HG02970 (cell line): ENCODE measurements at regions not wholly inside any gene's neighbourhood (a gene's known extent, or its start where the extent isn't known, plus 50 kb on each side); places are given as distances from the start of the nearest gene placed in this dataset.
"Not testable (repeated sequence)": the region's sequence is repeated elsewhere in the genome, so short reads cannot be mapped to it uniquely, and the experiment has no call there.

Source experiments
- ATAC-seq: cut with Tn5 transposase; IDR thresholded peaks from one replicate; pipeline ENCODE4 v1.9.1; 2021; ENCODE audit warnings: mild to moderate bottlenecking, moderate library complexity, moderate number of reproducible peaks; ENCODE audit not compliant: unreplicated experiment, low FRiP score

GRCh38 chr2:133624551-133624950, 56.3 kb upstream of the NCKAP5 start:
- no peak for ATAC-seq

GRCh38 chr2:133627741-133628140, 59.5 kb upstream of the NCKAP5 start:
- ATAC-seq: no peak

- ATAC-seq: no peak
Measured at GRCh38 chr2:133633309-133633708, 65.0 kb upstream of the NCKAP5 start.

- no peak for ATAC-seq
Measured at GRCh38 chr2:133633881-133634409, 65.7 kb upstream of the NCKAP5 start.

- ATAC-seq: no peak
Measured at GRCh38 chr2:133635131-133635530, 66.9 kb upstream of the NCKAP5 start.

- ATAC-seq: no peak
Measured at GRCh38 chr2:133636287-133636686, 68.0 kb upstream of the NCKAP5 start.

GRCh38 chr2:133640103-133640502, 71.8 kb upstream of the NCKAP5 start:
- ATAC-seq: no peak

- no peak for ATAC-seq
Measured at GRCh38 chr2:133641497-133641896, 73.2 kb upstream of the NCKAP5 start.

GRCh38 chr2:133641942-133642725, 73.9 kb upstream of the NCKAP5 start:
- no peak for ATAC-seq

GRCh38 chr2:133642791-133643191, 74.5 kb upstream of the NCKAP5 start:
- no peak for ATAC-seq

- ATAC-seq: no peak
Measured at GRCh38 chr2:133643863-133644262, 75.6 kb upstream of the NCKAP5 start.

- no peak for ATAC-seq
Measured at GRCh38 chr2:133644846-133645245, 76.6 kb upstream of the NCKAP5 start.

- ATAC-seq: not testable (repeated sequence)
Measured at GRCh38 chr2:133647386-133647785, 79.1 kb upstream of the NCKAP5 start.

- ATAC-seq: no peak
Measured at GRCh38 chr2:133651861-133652260, 83.6 kb upstream of the NCKAP5 start.

GRCh38 chr2:133652398-133652797, 84.1 kb upstream of the NCKAP5 start:
- ATAC-seq: no peak

- no peak for ATAC-seq
Measured at GRCh38 chr2:133653056-133653455, 84.8 kb upstream of the NCKAP5 start.

GRCh38 chr2:133654949-133655348, 86.7 kb upstream of the NCKAP5 start:
- no peak for ATAC-seq

- ATAC-seq: no peak
Measured at GRCh38 chr2:133655610-133656009, 87.3 kb upstream of the NCKAP5 start.

GRCh38 chr2:133657591-133657990, 89.3 kb upstream of the NCKAP5 start:
- ATAC-seq: no peak

GRCh38 chr2:133658020-133658903, 90.0 kb upstream of the NCKAP5 start:
- no peak for ATAC-seq

- no peak for ATAC-seq
Measured at GRCh38 chr2:133660510-133660909, 92.2 kb upstream of the NCKAP5 start.
